ENCODE measurements at regions not wholly inside any gene's neighbourhood (a gene's known extent, or its start where the extent isn't known, plus 50 kb on each side); places are given as distances from the start of the nearest gene placed in this dataset.

DNA sequence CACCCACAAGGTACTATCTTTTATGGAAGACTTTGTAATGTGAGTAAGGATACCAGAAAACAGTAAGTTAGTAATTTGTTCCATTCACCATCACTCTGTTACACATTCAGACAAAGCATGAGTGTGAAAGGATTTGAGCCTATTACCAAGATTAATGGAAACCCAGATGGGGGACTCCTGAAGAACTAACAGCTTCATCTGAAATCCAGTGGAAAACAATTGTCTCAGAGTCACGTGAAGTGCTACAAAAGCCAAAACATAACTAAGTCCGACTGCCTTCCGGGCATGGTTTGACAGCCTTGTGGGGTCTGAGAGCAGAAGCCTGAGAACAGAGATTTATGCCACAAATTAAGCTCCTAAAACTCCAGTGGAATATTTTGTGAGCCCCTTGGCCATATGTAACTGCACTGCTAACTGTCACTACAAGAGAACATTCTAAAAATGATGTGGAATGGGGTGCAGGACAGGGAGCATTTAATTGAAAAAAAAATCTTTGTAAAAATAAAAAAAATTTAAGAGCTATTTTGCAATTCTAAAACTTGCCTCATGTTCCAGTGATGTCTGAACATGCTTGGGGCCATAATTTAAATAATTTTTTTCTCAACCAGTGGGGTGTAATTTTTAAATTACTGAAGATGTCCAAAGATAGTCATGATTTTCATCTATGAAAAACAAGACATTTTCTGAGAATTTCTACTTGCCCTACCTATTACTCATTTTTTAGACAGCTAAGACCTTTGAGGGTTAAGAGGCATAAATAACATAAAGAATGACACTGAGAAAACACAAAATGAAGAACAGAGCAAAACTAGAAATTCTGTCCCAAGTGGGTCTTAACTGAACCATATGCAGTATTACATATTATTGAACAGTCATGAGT, 555.0 kb downstream of the INHBA start:
- TF ChIP-seq, protein P1, sequence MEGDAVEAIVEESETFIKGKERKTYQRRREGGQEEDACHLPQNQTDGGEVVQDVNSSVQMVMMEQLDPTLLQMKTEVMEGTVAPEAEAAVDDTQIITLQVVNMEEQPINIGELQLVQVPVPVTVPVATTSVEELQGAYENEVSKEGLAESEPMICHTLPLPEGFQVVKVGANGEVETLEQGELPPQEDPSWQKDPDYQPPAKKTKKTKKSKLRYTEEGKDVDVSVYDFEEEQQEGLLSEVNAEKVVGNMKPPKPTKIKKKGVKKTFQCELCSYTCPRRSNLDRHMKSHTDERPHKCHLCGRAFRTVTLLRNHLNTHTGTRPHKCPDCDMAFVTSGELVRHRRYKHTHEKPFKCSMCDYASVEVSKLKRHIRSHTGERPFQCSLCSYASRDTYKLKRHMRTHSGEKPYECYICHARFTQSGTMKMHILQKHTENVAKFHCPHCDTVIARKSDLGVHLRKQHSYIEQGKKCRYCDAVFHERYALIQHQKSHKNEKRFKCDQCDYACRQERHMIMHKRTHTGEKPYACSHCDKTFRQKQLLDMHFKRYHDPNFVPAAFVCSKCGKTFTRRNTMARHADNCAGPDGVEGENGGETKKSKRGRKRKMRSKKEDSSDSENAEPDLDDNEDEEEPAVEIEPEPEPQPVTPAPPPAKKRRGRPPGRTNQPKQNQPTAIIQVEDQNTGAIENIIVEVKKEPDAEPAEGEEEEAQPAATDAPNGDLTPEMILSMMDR (conservative IDR thresholded peaks at IDR 0.05; ENCODE audit: low read length): no peak
- no peak for TF ChIP-seq EZH2phosphoT487 (IDR thresholded peaks at IDR 0.05; ENCODE audit: borderline replicate concordance, low read depth, low read length)
